HT-29 (cell line): ENCODE measurements at regions not wholly inside any gene's neighbourhood (a gene's known extent, or its start where the extent isn't known, plus 50 kb on each side); places are given as distances from the start of the nearest gene placed in this dataset.

Experiments
- DNase-seq: peaks from one replicate; pipeline ENCODE4 v3.0.0-alpha.2; 2015; ENCODE audit warnings: low spot score

DNA sequence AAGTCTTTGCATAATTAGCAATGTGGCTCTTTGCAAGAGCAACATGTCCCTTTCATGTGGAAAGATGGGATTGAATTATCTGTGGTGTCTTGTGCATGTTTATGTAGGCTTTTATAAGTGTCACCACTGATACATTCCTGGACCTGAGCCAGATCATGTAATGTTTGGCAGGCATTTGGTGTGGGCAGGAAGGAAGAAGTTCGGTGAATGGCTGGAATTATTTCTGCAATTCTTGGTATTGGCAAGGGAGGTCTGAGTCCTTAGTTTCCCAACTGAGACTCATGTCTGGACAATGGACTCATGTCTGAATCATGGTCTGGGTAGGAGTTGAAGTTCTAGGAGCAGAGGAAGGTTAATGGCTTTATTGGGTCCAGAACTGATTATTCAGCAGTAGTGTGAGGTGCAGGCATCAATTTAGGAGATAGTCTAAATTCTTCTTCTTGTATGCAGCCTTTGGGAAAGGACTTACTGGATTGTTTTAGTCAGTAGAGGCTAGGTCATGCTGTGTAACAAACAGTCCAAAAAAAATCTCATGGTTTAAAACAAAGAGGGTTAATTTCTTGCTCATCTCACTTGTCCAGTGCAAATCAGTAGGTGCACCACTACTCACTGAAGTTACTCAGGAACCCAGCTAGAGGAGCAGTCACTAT, 186.5 kb upstream of the LHX5 start:
- DNase-seq: no peak

DNA sequence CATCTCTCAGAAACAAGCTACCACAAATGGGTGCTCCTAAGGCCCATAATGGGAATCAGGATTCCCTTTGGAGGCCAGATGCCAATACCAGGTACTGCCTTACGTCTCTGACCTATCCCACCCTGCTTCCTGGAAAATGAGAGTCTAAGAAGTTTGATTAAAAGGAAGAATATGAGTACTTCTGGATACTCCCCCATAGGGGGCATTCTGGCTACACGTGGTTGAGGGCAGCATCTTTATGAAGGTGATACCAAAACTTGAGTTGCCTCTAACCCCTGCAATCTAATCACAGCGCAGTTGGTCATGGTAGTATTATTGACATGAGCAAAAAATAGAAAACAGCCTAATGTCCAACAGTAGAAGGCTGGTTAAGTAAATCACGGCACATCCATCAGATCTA, 184.2 kb upstream of the LHX5 start:
- no peak for DNase-seq

DNA sequence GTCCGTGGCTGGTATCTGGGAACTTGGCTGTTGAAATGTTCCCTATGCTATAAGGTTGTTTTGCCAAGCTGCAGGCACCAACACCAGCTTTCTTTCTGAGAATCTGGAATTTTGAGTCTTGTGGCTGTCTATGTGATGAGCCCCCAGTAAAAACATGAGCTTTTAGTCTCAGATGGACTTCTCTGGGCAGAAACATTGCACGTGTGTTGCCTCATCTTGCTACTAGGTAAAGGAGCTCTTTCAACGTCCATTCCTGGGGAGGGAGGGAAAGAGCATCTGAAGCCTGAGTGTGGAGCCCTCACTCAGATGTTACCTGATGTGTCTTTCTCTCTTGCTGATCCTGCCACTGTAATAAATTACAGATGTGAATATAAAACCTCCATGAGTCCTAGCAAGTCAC, 183.8 kb upstream of the LHX5 start:
- DNase-seq: no peak

DNA sequence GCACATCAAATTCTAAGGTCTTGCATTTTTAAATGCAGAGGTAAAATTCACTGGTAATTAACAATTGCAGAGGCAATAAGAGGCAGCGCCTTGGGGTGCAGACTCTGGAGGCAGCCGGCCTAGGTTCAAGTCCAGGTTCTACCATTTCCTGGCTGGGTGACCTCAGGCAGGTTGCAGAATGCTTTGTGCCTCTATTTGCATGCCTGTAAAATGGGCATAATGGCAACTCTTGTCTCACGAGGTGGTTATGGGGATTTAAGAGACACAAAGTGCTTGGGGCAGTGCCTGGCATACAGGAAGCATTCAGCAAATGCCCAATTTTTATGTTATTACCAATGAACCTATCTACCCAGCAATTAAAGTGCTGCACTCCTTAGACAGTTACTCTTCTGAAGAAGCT, 180.0 kb upstream of the LHX5 start:
- DNase-seq: no peak

DNA sequence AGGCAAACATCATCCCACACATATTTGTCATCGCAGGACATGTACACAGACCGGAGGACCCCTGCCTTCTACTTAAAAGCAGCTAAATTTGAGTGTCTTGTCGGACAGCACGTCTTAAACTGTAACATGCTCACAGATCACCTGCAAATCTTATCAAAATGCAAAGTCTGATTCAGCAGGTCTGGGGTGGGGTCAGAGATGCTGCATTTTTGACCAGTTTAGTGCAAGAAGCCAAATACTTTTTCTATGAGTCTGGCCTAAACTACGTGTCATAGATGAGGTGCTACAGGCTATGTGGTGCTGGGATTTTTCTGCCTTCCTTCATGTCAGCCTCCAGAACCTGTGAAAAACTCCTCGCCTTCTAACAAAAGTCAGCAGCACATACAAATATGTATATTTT, 178.8 kb upstream of the LHX5 start:
- no peak for DNase-seq

DNA sequence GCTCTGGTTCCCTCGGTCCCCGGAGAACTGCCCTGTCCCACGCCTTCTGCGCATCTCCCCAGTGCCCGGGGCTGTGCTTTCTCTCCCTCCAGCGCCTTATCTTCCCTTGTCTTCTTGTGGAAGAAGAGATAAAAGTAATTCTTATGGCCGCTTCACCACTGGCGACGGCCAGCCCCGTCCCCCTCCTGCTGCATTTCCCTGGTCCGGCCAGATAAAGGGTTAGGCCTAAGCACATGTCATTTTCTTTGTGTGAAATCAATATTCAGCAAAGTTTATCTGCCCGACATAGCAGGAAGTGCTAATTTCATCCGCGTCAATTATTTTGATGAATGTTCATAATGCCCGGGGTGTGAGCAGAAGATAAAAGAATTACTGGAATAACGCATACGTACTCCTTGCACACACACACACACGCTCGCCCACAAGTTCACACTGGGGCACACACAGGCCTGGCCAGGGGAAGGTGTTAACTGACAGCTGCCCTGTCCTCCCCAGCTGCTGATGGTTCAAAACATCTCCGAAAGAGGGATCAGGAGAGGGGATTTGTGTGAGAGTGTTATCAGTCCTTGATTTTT, 177.7 kb upstream of the LHX5 start:
- no peak for DNase-seq

DNA sequence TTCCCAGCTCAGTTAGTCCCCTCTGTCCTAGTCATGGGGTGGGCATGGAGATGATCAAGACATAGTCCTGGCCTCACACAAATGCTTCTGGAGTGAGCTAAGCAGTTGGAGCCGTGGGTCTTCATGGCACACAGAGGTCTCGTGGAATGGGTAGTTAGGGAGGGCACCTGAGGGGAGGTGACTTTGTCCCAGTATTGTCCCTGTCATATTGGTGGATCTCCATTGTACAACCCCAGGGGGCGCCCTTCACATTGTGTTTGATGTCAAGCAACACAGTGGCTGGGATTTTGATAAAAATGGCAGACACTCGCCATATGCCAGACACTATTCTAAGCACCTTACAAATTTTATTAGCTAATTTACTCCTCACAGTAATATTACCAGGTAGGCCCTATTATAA, 175.4 kb upstream of the LHX5 start:
- no peak for DNase-seq

DNA sequence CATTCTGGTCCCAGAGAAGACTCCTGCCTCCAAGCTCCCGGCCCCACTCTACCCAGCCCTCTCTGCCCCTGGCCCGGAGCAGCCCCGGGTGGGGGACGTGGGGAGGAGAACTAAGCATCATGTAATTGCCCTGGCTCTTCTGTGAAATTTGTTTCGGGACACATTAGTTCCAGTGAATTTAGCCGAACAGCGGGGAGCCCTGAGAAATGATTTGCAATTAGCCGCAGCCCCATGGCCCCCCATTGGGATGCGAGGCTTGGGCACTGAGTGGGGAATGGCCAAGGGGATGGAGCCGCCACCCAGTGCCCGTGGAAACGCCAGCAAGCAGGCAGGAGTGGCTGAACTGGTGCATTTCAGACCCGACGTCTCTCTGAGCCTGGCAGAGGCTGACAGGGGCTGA, 173.9 kb upstream of the LHX5 start:
- no peak for DNase-seq

DNA sequence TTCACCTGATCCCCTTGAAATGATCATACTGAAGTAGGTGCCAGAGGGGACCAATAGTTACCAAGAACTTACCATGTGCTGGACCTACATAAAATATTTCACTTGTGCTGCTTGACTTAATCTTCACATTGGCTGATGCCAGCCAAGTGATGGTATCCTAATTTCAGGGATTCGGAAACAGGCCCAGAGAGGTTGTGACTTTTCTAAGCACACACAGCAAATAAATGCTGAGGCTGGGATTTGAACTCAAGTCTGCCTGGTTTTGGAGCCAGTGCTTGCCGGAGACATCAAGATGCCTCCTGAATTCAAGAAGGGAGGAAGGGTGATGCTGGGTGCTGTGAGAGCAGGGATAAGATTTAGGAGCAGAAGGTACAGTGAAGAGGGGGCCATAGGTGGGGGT, 173.5 kb upstream of the LHX5 start:
- DNase-seq: no peak

DNA sequence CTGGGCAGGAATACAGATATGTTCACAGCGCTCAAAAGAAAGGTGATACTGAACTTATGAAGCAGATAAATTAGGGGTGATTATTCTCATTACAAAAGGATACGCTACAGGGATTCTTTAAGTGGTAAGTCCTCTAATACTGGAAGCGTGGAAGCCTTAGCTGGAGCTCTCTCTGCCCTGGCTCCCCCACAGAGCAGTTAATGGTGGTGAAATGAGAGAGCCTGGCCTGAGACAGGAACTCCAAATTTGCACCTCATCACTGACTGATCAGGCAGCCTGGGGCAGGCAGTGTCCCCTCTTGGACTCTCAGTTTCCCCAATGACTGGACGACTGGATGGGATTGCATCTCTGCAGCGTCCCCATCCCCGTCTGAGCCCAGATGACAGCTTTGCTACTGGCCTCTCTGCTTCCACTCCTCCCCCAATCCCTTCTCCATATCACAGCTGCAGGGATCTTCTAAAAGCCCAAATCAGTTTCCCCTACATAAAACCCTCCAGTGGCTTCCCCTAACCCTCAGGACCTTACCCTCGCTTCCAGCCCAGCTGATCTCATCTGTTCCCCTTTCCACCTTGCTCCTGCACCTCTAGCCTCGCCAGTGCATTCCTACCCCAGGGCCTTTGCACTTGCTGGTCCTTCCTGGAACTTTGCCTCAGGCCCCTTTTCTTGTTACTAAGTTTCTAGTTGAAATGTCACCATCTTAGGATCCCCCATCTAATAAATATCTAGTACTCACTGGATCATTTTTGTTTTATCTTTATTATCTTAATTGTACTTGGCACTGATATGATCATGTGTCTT, 171.7 kb upstream of the LHX5 start:
- no peak for DNase-seq

DNA sequence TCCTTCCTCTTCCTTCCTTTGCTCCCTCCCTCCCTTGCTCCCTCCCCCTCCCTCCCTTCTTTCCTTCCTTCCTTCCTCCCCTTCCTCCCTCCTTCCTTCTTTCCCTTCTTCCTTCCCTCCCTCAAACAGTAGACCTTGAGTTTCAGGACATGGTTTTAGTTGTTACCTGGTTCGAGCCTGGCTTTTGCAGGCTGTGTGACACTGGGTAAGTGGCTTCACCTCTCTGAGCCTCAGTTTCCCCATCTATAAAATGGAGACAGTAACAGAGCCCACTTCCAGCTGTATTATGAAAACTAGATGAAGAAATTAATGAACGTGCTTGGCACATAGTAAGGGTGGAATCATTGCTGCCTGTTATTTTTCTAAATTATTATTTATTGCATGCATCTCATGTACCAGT, 171.0 kb upstream of the LHX5 start:
- DNase-seq: no peak

DNA sequence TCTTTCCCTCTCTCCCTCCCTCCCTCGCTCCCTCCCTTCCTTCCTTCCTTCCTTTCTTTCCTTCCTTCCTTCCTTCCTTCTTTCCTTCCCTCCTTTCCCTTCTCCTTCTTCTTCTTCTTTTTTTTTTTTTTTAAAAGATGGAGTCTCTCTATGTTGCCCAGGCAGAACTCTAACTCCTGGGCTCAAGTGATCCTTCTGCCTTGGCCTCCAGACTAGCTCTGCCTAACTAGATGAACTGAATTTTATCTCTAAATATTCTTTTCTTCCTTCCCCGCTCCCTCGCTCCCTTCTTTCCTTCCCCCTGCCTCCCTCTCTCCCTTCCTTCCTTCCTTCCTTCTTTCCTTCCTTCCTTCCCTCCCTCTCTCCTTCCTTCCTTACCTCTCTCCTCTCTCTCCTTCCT, 170.5 kb upstream of the LHX5 start:
- DNase-seq: no peak

DNA sequence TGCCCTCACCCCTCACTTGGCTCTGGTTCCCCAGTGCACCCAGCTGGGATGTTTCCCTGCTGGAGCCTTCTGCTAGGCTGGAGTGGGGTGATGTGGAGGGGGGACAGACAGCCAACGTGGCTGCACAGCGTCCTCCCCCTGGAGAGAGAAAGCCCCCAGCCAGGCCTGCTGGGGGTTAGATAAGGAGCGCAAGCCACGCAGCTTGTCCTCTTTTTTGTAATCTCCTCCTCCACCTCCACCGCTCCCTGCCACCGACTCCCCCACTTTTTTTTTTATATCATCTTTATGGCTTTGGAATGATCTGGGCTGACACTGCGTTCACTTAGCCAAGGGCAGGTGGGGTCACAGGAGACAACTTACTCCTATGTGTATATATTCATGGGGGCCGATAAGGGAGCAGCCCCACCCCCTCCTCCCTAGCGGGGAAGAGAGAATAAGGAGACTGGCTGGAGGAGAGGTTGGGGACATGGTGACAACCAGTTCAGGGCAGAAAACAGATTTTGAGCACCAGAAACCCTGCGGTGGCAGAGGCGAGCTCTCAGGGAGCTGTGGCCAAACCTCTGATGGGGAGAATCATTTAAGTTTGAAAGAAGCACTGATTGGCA, 169.9 kb upstream of the LHX5 start:
- no peak for DNase-seq

DNA sequence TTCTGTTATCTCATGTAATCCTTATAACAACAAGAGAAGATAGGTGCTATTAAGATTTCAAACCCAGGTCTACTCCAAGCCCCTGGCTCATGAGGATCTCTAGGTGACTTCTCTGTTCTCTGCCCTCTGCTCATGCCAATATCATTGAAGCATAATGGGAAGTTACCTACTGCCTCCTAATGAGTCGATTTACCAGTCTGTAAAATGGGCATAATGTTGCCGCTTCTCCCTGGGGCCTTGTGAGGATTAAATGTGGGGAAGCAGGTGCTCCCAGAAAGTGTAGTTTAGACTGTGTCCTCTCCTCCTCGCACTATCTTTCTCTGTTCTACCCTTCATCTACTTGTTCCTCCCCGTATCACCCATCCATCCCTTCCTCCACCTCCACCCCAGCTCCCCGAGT, 169.2 kb upstream of the LHX5 start:
- no peak for DNase-seq

DNA sequence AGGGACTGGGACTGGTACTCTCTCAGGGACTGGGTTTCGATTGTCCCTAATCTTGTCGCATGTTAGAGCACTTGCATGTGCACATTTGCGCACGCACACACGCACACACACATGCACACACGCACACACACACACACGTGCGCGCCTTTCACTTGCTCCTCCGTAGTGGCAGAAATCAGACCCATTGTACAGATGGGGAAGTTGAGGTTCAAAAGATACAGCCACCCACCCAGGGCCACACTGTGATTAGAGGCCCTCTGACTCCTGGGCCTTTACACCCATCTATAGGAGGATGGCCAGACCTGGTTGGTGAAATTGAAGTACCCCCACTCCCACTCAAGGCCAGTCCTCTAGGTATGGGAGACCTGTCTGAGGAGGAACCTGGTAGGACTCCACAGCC, 167.8 kb upstream of the LHX5 start:
- DNase-seq: no peak

DNA sequence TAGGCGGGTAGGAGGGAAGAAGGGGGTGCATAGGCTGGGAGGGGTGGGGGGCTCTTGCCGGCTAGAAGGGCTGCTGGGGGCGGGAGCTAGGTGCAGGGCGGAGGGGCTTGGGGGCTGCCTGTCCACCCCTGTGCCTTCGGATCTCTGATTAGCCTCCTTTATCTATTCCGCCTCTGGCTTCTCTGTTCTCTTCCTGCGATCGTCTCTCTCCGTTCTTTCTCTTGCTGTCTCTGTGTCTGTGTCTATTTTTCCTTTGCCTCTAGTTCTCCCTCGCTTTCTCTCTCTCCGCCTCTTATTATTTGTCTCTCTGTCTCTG, 166.7 kb upstream of the LHX5 start:
- DNase-seq: no peak

DNA sequence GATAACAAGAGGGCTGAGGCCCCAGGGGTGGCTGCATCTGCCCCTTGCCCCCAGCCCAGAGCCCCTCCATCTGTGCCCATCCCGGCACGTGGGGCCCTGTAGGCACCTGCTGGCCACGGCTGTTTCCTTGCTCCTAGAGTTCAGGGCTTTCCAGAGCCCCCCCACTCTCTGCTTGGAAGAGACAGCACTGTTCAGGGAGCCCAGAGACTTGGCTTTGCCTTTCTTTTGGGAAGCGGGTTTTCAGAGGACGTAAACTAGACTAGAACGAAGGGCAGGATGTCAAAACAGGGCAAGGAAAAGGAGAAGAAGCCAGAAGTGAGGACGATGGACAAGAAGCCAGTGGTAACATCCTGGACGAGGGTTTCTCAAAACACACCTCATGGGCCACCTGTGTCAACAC, 163.3 kb upstream of the LHX5 start:
- DNase-seq: no peak

DNA sequence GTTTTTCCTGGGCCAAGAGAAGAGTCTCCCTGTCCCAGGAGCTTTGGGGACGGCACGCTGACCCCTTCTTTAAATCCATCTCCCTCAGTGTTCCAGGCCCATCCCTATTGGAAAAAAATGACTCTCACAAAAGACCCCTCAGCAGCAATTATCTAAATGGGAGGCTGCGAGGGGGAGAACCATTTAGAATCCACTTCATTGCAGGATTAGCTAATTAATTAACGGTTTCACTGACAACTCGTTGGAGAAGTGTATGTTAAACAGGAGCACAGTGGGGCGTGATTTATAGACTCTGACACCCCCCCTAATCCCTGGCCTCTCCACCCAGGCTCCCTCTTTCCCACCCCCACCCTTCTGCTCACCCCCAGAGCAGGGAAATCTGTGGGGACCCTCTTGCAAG, 162.8 kb upstream of the LHX5 start:
- no peak for DNase-seq

DNA sequence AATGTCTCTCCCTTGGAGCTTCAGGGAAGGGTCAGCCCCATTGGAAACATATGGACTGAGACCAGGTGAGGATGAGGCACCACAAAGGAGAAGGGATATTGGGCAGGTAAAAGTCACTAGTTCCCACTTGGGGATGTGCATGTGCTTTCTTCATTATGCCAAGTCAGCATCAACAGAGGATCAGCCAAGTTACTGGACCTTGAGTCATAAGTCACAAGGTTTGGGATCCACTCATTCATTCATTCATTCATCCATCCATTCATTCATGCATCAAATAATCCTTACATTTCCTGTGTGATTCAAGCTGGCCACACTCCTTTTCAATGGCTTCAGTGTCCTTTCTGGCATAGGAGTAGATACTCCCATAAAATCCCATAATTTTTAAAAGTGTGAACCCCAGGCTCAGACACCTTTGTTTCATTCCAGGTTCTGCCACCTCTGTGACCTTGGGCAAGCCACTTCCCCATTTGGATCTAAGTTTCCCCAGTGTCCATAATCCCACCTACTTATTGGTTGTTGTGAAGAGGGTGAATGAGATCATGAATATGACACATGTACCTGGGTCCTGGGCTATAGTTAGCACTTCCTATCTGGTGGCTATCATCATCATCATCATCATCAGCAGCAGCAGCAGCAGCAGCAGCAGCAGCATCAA, 162.1 kb upstream of the LHX5 start:
- no peak for DNase-seq

DNA sequence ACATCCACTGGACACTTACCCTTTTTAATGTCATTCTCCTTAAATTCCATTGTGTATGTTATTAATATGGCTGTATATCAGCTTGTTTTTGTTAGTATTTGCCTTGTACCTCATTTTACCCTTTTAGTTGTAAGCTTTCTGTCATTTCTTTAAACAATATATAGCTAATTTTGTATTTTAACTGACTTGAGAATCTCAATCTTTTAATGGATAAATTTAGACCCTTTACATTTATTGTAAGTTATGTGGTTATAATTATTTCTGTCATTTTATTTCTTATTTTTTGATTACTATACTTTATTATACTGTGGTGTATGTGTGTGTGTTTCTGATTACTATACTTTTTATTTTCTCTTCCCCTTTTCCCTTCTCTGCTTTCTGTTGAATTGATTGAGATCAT, 159.0 kb upstream of the LHX5 start:
- no peak for DNase-seq

DNA sequence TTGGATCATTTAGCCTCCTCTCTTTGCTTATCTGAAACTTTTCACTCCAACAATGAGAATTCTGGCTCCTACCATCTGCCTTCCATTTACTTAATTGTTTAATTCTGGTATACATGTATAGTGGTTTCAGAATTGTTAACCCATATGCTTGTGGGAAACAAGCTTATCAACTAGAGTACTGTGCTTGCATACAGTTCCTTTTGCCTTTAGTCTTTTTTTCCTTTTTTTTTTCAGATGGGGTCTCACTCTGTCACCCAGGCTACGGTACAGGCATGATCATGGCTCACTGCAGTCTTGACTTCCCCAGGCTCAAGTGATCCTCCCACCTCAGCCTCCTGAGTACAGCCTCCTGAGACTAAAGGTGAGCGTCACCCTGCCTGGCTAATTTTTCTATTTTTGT, 153.8 kb upstream of the LHX5 start:
- no peak for DNase-seq

DNA sequence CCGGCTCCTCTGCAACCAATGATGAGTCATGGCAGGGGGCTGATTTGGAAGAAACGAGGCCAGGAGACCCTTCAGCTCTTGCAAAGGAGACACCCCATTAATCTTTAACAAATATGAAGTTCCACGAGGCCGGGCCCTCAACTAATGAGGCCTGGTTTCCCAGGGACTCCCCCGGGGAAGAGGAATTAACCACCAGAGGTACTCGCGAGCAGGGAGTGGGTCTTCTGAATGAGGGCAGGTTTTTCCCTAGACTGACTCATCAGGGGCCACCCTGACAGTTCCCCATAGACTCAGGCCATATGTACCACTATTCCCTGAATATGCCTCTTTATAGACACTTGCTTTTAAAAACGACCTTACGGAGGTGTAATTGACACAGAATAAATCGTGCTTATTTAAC, 150.7 kb upstream of the LHX5 start:
- DNase-seq: no peak
